Naive thymus-derived CD8-positive, alpha-beta T cell (primary cell): ENCODE measurements at regions not wholly inside any gene's neighbourhood (a gene's known extent, or its start where the extent isn't known, plus 50 kb on each side); places are given as distances from the start of the nearest gene placed in this dataset.

Source experiments
- ATAC-seq, 2 donors: fragments of 150-1000 bp; cut with Tn5 transposase in 1 of 2; sonication (Bioruptor Pico), chemical (Tn5 transposase) in 1 of 2; 1 replicate in 1 of 2; 2 replicates in 1 of 2; pipeline ENCODE4 v1.10.0; 2021; ENCODE audit warnings: mild to moderate bottlenecking in 2 of 2, moderate library complexity in 2 of 2
- POLR2A ChIA-PET: fragments of 350-600 bp; sonication (Branson Sonifier 250); formaldehyde crosslinking; loops from one replicate; lab custom pipeline; 2021; ENCODE audit warnings: antibody characterized with exemption; lab: Charles Lee
- DNase-seq, 10 donors: peaks; one replicate each; pipeline versions ENCODE4 v3.0.0 to v3.0.0-alpha.2; 2020 to 2022
- H3K27ac Mint-ChIP-seq, 10 donors: one replicate each; pipeline ENCODE4 v1.8.0; 2020 to 2022; ENCODE audit warnings: mild to moderate bottlenecking in 10 of 10, mixed read lengths in 10 of 10, moderate library complexity in 4 of 10, inconsistent platforms in 1 of 10
- H3K27me3 Mint-ChIP-seq, 5 donors: one replicate each; pipeline ENCODE4 v1.8.0; 2021 to 2022; ENCODE audit warnings: mixed read lengths in 5 of 5
- H3K36me3 Mint-ChIP-seq, 3 donors: one replicate each; pipeline ENCODE4 v1.8.0; 2020 to 2022; ENCODE audit warnings: mixed read lengths in 3 of 3, mild to moderate bottlenecking in 2 of 3, inconsistent platforms in 1 of 3
- H3K4me1 Mint-ChIP-seq, 4 donors: one replicate each; pipeline ENCODE4 v1.8.0; 2021 to 2022; ENCODE audit warnings: mixed read lengths in 4 of 4
- H3K4me3 Mint-ChIP-seq, 10 donors: one replicate each; pipeline ENCODE4 v1.8.0; 2020 to 2022; ENCODE audit warnings: mild to moderate bottlenecking in 10 of 10, mixed read lengths in 10 of 10, moderate library complexity in 6 of 10, inconsistent platforms in 1 of 10
- H3K9me3 Mint-ChIP-seq, 9 donors: one replicate each; pipeline ENCODE4 v1.8.0; 2020 to 2022; ENCODE audit warnings: mixed read lengths in 9 of 9, mild to moderate bottlenecking in 3 of 9, inconsistent platforms in 1 of 9, moderate library complexity in 1 of 9

DNA sequence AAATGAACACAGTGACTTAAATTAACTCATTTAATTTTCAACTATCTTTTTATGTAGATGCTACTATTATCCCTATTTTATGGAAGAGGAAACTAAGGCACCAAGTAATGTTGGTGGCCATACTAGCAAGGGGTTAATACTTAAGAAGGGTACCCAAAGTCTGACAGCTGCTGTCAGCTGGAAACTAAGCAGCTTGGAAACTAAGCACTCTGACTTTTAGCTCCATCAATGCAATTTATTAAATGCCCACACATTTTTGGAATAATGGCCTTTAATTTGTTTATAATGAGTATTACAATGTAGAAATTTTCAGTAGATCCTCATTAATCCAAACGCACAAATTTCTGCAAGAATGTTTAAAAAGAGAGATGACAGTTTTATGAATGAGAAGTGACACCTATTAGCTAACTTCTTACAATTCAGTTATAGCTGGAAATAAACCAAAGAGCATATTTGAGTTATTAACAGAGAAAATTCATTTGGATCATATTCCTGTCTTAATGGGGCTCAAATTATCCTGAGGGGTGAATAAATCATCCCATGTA, 483.1 kb upstream of the MBL2 start:
- Mint-ChIP-seq H3K27ac (no peak overlapping the region), H3K4me3 (no peak overlapping the region), H3K9me3 (peaks cover 4 to 20% (median 12%) of the 10 kb centered on the region in 9 donors), H3K27me3 (no peaks in the 10 kb centered on the region), H3K36me3 (peaks cover 0 to 7% (median 0%) of the 10 kb centered on the region in 3 donors), H3K4me1 (no peaks in the 10 kb centered on the region)
- DNase-seq (no peak), ATAC-seq (no peak)
- POLR2A ChIA-PET, result no interaction called here

DNA sequence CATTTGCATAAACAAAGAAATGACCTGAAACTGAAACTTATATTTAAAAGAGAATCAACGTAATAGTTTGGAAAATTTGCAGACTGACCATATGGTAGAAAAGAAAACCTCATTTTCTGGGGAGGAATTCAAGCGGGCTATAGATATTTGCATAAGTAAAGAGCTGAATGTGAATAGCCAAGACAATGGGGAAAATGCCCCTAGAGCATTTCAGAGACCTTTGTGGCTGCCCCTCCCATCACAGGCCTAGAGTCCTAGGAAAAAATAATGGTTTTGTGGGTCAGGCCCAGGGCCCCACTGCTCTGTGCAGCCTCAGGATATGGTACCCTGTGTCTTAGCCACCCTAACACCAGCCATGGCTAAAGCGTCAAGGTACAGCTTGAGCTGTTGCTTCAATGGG, 480.6 kb upstream of the MBL2 start:
- Mint-ChIP-seq H3K9me3 (peaks cover 4 to 22% (median 14%) of the 10 kb centered on the region in 9 donors), H3K36me3 (peaks cover 0 to 7% (median 0%) of the 10 kb centered on the region in 3 donors), H3K4me1 (no peaks in the 10 kb centered on the region), H3K27ac (no peak overlapping the region), H3K27me3 (no peaks in the 10 kb centered on the region), H3K4me3 (no peak overlapping the region)
- no peak for ATAC-seq
- POLR2A ChIA-PET, result no interaction called here
- no peak for DNase-seq

DNA sequence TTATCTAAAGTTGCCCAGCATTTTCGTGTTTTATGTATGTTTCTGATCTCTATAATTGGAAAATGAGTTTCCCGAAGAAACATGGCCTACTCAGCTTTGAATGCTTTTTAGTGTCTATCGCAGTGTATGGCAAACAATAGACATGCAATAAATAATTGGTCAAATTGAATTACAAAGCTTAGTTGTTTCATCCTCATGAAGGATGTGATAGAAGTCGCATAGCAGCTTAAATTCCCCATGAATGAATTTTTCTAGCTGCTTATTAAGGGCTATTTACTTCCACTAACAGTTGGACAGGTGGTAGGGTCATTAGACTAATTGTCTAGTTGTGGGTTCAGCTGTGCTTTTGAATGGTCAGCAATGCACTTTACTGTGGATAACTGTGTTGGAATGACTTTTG, 467.3 kb upstream of the MBL2 start:
- H3K36me3 Mint-ChIP-seq, result no peaks in the 10 kb centered on the region
- peaks cover 0 to 10% (median 3%) of the 10 kb centered on the region in 9 donors for H3K9me3 Mint-ChIP-seq
- no peaks in the 10 kb centered on the region for H3K4me1 Mint-ChIP-seq
- POLR2A ChIA-PET, result no interaction called here
- ATAC-seq, result no peak
- H3K27ac Mint-ChIP-seq, result no peak overlapping the region
- no peak for DNase-seq
- H3K27me3 Mint-ChIP-seq, result no peaks in the 10 kb centered on the region
- H3K4me3 Mint-ChIP-seq, result no peak overlapping the region

DNA sequence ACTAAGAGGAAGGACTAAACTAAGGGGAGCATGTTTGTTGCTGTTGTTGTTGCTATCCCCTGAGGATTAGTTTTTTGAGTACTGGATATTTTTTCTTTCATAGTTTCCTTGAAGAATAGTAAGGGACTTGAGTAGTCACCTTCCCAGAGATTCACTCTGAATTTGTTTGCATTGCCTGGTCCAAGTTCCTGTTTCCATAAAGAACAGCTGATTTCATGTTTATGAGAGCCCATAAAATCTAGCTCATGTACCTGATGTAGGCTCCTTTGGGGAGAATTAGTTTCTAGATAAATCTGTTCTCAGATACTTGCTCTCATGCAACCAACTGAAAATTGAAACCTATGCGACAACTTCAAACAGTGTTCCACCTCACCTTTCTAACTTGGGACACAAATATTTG, 464.4 kb upstream of the MBL2 start:
- Mint-ChIP-seq H3K27ac (no peak overlapping the region), H3K27me3 (no peaks in the 10 kb centered on the region), H3K9me3 (peaks cover 0 to 14% (median 5%) of the 10 kb centered on the region in 9 donors), H3K4me3 (no peak overlapping the region), H3K4me1 (no peaks in the 10 kb centered on the region), H3K36me3 (no peaks in the 10 kb centered on the region)
- no peak for DNase-seq
- ATAC-seq, result no peak
- POLR2A ChIA-PET, result no interaction called here

DNA sequence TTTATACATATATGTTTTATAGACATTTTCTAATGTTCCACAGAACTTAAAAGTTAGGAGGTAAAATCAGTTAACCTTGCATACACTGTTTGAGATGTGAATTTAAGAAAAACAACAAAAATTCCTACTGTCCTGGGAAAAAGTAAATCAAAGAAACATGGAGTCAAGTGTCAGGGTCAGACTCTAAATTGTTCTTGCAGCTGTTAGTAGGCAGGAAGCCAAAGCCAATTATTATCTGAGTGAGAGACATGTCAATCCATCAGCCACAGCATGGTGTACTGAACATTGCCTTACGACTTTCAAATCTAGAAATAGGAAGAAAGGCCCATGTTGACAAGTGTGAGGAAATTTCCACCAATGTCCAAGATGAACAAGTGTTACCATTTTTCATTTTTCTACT, 461.2 kb upstream of the MBL2 start:
- no peaks in the 10 kb centered on the region for H3K27me3 Mint-ChIP-seq
- peaks cover 0 to 13% (median 2%) of the 10 kb centered on the region in 9 donors for H3K9me3 Mint-ChIP-seq
- H3K27ac Mint-ChIP-seq, result no peak overlapping the region
- no peak overlapping the region for H3K4me3 Mint-ChIP-seq
- POLR2A ChIA-PET, result no interaction called here
- no peaks in the 10 kb centered on the region for H3K36me3 Mint-ChIP-seq
- H3K4me1 Mint-ChIP-seq, result no peaks in the 10 kb centered on the region
- ATAC-seq (no peak), DNase-seq (no peak)

DNA sequence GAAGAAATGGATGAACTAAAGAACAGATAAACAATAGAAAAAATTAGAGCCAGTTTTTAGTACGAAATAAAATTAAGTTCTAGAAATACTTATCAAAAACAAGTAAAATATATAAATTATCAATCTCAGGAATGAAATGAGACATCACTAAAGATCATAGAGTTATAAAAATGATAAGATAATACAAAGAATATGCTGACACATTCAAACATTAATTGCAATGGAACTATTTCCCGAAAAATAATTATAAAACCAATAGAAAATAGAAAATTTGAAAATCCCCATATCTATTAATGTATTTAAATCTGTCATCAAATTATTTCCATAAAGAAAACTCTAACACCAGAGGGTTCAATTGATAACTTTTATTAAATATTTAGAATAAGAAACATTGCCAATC, 458.1 kb upstream of the MBL2 start:
- no peak for ATAC-seq
- Mint-ChIP-seq H3K36me3 (no peaks in the 10 kb centered on the region), H3K27ac (no peak overlapping the region), H3K27me3 (no peaks in the 10 kb centered on the region), H3K9me3 (peaks cover 0 to 19% (median 9%) of the 10 kb centered on the region in 9 donors), H3K4me1 (no peaks in the 10 kb centered on the region), H3K4me3 (no peak overlapping the region)
- no peak for DNase-seq
- POLR2A ChIA-PET, result no interaction called here

DNA sequence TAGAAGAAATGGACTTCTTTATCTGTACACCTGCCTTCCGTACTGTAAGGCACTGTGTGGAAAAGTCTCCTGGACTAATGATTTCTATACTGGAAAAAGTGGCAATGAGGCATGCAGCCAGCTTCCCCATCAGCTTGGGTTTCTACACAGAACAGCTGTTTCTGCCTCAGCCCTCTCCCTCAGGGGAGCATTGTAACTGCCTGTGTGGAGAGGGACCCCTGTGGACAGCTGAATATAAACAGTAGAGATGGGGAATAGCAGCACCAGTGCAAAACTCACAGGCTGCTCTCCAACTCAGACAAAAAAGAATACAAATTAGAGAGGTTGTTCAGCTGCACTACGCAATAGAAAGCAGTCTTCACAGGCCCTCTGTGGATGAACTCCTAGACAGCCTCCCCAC, 451.3 kb upstream of the MBL2 start:
- H3K9me3 Mint-ChIP-seq, result peaks cover 2 to 24% (median 6%) of the 10 kb centered on the region in 9 donors
- no peak overlapping the region for H3K4me3 Mint-ChIP-seq
- no peaks in the 10 kb centered on the region for H3K4me1 Mint-ChIP-seq
- H3K27ac Mint-ChIP-seq, result no peak overlapping the region
- DNase-seq, result no peak
- POLR2A ChIA-PET, result no interaction called here
- no peaks in the 10 kb centered on the region for H3K36me3 Mint-ChIP-seq
- peaks cover 0 to 2% (median 0%) of the 10 kb centered on the region in 5 donors for H3K27me3 Mint-ChIP-seq
- no peak for ATAC-seq

DNA sequence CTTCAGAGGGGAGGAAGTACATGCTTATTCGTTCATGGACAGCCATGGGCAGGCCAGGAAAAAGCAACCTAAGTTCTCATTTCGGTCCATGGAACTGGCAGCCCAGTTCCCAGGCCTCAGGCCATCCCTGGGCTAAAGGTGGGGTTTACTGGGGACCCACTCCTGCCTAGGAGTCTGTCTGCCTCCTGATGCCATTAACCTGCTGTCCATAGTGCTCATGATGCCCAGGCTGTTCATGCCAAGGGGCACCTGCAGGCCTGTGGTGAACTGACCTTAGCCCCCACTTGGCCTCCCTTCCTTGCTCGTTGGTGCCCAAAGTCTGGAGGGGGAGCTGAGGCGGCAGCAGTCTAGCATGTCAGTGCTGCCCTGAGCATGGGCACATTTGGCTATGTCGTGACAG, 450.2 kb upstream of the MBL2 start:
- H3K27me3 Mint-ChIP-seq, result peaks cover 0 to 4% (median 0%) of the 10 kb centered on the region in 5 donors
- H3K9me3 Mint-ChIP-seq, result peaks cover 2 to 18% (median 6%) of the 10 kb centered on the region in 9 donors
- no peak for DNase-seq
- H3K4me1 Mint-ChIP-seq, result no peaks in the 10 kb centered on the region
- POLR2A ChIA-PET, result no interaction called here
- no peaks in the 10 kb centered on the region for H3K36me3 Mint-ChIP-seq
- no peak for ATAC-seq
- H3K4me3 Mint-ChIP-seq, result no peak overlapping the region
- no peak overlapping the region for H3K27ac Mint-ChIP-seq

DNA sequence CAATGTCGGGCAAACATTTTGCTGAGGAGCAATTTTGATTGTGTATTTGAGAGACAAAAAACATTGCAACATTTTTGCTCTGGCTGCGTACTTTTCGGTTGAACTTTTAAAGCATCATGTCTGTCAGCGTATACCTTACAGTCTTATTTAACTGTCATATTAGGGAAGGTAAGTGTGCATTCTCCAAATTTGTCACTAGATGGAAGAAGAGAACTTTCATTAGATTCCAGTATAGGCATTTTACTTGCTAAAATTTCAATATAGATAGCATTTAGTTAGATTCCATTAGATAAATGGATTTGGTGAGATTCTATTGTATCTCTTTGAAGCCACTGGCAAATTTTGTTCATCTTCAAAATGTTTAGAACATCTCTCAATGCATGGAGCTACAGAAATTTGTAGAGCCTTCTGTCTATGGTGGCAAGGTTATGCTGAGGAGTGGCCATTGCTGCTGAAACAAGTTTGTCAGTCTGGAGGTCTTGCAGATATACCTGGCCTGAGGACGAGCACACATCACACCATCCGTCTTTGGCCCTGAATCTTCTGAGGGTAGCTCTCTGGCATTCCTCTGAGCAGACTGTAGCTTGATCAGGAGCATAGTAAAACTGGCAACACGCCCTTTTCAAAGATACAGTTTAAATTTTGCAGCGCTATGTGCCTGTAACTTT, 437.5 kb upstream of the MBL2 start:
- POLR2A ChIA-PET, result no interaction called here
- H3K36me3 Mint-ChIP-seq, result no peaks in the 10 kb centered on the region

DNA sequence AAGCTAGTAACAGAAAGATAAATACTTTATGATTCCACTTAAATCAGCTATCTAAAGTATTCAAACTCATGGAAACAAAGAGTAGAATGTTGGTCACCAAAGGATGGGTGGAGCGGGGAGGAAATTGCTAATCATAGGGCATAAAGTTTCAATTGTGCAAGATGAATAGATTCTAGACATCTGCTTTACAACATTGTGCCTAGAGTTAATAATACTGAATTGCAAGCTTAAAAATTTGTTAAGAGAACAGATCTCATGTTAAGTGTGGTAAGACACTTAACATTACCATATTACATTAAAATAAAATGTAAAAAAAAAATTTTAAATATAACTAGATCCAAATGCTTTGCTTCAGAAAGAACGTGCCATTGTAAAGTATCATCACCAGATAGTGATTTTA, 411.1 kb upstream of the MBL2 start:
- POLR2A ChIA-PET, result no interaction called here
- H3K4me1 Mint-ChIP-seq, result no peaks in the 10 kb centered on the region
- ATAC-seq, result no peak

More for the DNA sequence above, 437.5 kb upstream of the MBL2 start:
- ATAC-seq (no peak), DNase-seq (no peak)
- Mint-ChIP-seq H3K4me1 (no peaks in the 10 kb centered on the region), H3K4me3 (no peak overlapping the region), H3K27ac (no peak overlapping the region), H3K27me3 (no peaks in the 10 kb centered on the region), H3K9me3 (peaks cover 0 to 12% (median 6%) of the 10 kb centered on the region in 9 donors)

DNA sequence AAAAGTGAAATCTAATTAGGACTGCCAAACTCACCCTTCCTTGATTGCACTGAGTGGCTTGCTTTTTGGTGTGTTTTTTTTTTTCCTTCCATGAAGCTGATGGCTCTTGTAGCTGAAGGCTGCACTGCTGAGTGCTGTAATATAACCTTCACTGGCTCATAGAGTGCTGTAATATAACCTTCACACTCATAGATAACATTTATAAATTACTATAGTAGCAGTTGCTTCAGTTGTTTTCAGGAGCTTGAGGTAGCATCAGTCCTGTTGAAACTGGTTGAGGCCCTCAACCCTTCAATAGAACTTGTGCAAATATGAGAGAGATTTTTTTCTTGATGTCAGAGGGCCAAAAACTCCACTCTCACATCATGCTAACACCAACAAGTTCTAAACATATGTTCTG, 404.9 kb upstream of the MBL2 start:
- no peaks in the 10 kb centered on the region for H3K4me1 Mint-ChIP-seq
- no peak overlapping the region for H3K4me3 Mint-ChIP-seq
- H3K9me3 Mint-ChIP-seq, result peaks cover 0 to 6% (median 2%) of the 10 kb centered on the region in 9 donors
- DNase-seq (no peak), ATAC-seq (no peak)
- no peak overlapping the region for H3K27ac Mint-ChIP-seq
- POLR2A ChIA-PET, result no interaction called here
- no peaks in the 10 kb centered on the region for H3K36me3 Mint-ChIP-seq
- no peaks in the 10 kb centered on the region for H3K27me3 Mint-ChIP-seq

More for the DNA sequence above, 411.1 kb upstream of the MBL2 start:
- Mint-ChIP-seq H3K4me3 (no peak overlapping the region), H3K9me3 (peaks cover 0 to 23% (median 9%) of the 10 kb centered on the region in 9 donors), H3K36me3 (no peaks in the 10 kb centered on the region), H3K27ac (no peak overlapping the region), H3K27me3 (no peaks in the 10 kb centered on the region)
- DNase-seq, result no peak

DNA sequence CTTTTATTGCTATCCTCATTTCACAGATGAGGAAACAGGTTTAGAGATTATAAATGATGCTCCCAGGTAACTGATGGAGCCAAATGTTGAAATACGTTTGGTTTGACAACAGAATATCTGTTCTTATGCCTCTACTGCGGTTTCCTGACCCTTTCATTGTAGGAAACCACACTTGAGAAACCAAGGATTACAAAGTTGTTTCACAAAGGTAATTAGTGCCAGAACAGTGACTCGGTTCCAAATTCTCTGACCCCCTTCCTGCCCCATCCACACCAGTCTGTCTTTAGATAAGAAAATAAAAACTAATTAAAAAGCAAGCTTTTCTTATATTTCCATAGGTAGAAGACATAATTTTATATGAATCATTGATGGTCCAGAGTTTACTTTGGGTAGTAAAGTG, 393.7 kb upstream of the MBL2 start:
- H3K4me1 Mint-ChIP-seq, result no peaks in the 10 kb centered on the region
- ATAC-seq, result no peak
- no peaks in the 10 kb centered on the region for H3K36me3 Mint-ChIP-seq
- no peak overlapping the region for H3K4me3 Mint-ChIP-seq
- no peaks in the 10 kb centered on the region for H3K27me3 Mint-ChIP-seq
- POLR2A ChIA-PET, result no interaction called here
- no peak overlapping the region for H3K27ac Mint-ChIP-seq
- no peak for DNase-seq
- H3K9me3 Mint-ChIP-seq, result peaks cover 0 to 21% (median 3%) of the 10 kb centered on the region in 9 donors

DNA sequence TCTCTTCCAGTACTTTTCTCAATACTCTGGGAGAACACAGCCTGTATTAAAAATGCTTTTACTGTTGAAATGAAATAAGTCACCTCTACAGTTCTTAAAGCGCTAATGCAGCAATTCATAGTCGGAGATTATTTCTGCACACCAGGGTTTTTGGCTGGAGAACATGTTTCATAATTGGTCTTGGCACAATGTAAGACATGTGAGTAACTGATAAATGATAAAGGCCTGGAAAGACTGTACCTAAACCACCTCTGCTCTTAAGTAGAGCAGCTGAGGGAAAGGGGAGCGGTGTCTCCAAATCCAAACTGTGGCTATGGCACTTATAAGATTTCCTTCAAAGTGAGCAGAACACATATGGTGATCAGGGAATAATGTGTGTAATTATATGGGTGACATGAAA, 390.3 kb upstream of the MBL2 start:
- H3K27me3 Mint-ChIP-seq, result no peaks in the 10 kb centered on the region
- DNase-seq (no peak), ATAC-seq (no peak)
- no peak overlapping the region for H3K4me3 Mint-ChIP-seq
- no peaks in the 10 kb centered on the region for H3K4me1 Mint-ChIP-seq
- H3K36me3 Mint-ChIP-seq, result no peaks in the 10 kb centered on the region
- peaks cover 0 to 21% (median 3%) of the 10 kb centered on the region in 9 donors for H3K9me3 Mint-ChIP-seq
- POLR2A ChIA-PET, result no interaction called here
- no peak overlapping the region for H3K27ac Mint-ChIP-seq

DNA sequence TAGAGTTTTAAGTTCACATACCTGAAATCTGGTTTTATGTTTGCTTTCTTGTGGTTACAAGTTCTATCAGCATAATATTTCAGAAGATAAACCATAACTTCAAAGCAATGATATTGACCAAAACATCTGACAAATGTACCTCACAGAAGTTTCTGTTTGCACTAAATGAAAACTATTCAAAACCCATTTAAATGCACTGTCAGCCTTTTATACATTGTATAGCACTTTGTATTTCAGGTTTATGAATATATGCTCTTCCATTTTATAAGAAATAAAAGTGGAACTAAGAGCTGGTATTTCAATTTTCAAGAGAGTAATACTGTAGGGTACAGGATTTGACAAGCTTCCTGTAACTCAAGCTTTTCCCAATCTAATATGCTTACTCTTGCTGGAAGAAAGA, 388.6 kb upstream of the MBL2 start:
- Mint-ChIP-seq H3K9me3 (peaks cover 0 to 26% (median 6%) of the 10 kb centered on the region in 9 donors), H3K27ac (no peak overlapping the region), H3K4me3 (no peak overlapping the region), H3K4me1 (no peaks in the 10 kb centered on the region), H3K36me3 (no peaks in the 10 kb centered on the region), H3K27me3 (no peaks in the 10 kb centered on the region)
- DNase-seq (no peak), ATAC-seq (no peak)
- POLR2A ChIA-PET, result no interaction called here
